ENCODE measurements at regions not wholly inside any gene's neighbourhood (a gene's known extent, or its start where the extent isn't known, plus 50 kb on each side); places are given as distances from the start of the nearest gene placed in this dataset.
"Not testable (repeated sequence)": the region's sequence is repeated elsewhere in the genome, so short reads cannot be mapped to it uniquely, and the experiment has no call there.

GRCh38 chr17:13837417-13837816 is 231.9 kb upstream of the COX10 start:
- DNase-seq (ENCODE audit: low read depth): no peak
- no peak overlapping the region for H3K4me3 ChIP-seq (ENCODE audit: low read length)
- no peak for TF ChIP-seq CTCF (IDR thresholded peaks at IDR 0.05; ENCODE audit: insufficient read depth, low read depth, low read length, missing control alignments)

DNA sequence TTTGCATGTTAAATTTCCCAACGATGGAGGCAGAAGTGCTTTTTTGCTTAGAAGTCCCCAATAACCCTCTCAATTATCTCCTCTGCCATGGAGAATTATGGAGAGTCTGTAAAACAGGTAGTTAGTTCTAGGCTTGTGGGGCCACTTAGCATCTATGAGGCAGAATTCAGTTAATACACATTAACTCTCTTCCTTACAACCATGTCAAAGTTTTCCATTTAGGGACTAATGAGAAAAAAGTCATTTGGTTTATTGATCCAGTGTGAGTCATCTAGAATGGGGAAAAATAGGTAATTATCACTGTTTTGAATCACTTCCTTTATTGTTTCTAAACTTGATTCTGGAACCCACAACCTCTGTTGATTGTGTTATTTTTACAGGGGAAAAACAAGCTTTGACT is 229.1 kb upstream of the COX10 start:
- TF ChIP-seq CTCF (IDR thresholded peaks at IDR 0.05; ENCODE audit: insufficient read depth, low read depth, low read length, missing control alignments): no peak
- H3K4me3 ChIP-seq (ENCODE audit: low read length): no peak overlapping the region
- no peak for DNase-seq (ENCODE audit: low read depth)

- H3K4me3 ChIP-seq (ENCODE audit: low read length): no peak overlapping the region
- TF ChIP-seq CTCF (IDR thresholded peaks at IDR 0.05; ENCODE audit: insufficient read depth, low read depth, low read length, missing control alignments): no peak
- DNase-seq (ENCODE audit: low read depth): no peak
These were observed 225.3 kb upstream of the COX10 start for GRCh38 chr17:13843862-13844635.

- no peak overlapping the region for H3K4me3 ChIP-seq (ENCODE audit: low read length)
- TF ChIP-seq CTCF (IDR thresholded peaks at IDR 0.05; ENCODE audit: insufficient read depth, low read depth, low read length, missing control alignments): no peak
- DNase-seq (ENCODE audit: low read depth): no peak
These were observed 217.4 kb upstream of the COX10 start for GRCh38 chr17:13851889-13852288.

GRCh38 chr17:13855730-13856129 is 213.6 kb upstream of the COX10 start:
- not testable (repeated sequence) for H3K4me3 ChIP-seq (ENCODE audit: low read length); DNase-seq (ENCODE audit: low read depth)

GRCh38 chr17:13862346-13862745 is 207.0 kb upstream of the COX10 start:
- DNase-seq (ENCODE audit: low read depth): no peak
- no peak overlapping the region for H3K4me3 ChIP-seq (ENCODE audit: low read length)
- TF ChIP-seq CTCF (IDR thresholded peaks at IDR 0.05; ENCODE audit: insufficient read depth, low read depth, low read length, missing control alignments): no peak

DNA sequence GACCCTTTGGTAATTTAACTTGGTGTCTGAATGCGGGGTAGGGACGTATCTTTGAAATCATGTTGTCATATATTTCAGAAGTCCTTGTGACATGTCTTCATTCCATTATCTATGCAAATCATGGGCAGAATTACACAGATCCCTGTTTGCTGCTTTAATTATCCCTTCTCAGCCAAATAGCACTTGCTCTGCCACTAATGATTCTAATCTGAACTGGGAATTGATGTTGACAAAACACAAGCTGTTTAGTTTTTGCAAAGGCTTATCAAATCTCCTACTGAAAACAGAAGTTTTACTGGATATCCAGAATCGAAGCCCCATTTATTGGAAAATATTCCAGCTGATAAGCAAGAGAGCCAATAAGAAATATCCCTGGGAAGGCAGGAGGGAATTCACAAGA is 205.9 kb upstream of the COX10 start:
- no peak overlapping the region for H3K4me3 ChIP-seq (ENCODE audit: low read length)
- TF ChIP-seq CTCF (IDR thresholded peaks at IDR 0.05; ENCODE audit: insufficient read depth, low read depth, low read length, missing control alignments): no peak
- no peak for DNase-seq (ENCODE audit: low read depth)

Data from epithelial cell of esophagus (primary cell).